ENCODE measurements at regions not wholly inside any gene's neighbourhood (a gene's known extent, or its start where the extent isn't known, plus 50 kb on each side); places are given as distances from the start of the nearest gene placed in this dataset.
"Not testable (repeated sequence)": the region's sequence is repeated elsewhere in the genome, so short reads cannot be mapped to it uniquely, and the experiment has no call there.

DNA sequence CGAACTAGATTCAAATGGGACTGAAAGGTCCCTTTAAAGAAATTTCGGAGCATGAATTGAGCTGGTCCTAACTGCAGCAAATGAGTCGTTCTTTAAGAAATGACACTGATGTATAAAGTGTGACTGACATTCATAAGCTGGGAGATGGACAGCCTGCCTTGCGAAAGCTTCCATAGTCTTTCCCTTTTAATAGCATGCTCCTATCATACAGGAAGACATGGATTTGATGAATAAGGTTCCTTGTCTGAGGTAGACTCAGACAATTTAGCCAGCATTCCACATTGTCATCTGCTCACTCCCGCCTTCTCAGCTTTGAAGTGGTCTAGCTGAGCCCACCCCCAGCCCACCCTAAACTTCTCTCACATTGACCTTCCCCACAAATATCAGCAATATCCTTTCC is 264.9 kb downstream of the TSN start:
- no peak for DNase-seq (ENCODE audit: low read depth)

DNA sequence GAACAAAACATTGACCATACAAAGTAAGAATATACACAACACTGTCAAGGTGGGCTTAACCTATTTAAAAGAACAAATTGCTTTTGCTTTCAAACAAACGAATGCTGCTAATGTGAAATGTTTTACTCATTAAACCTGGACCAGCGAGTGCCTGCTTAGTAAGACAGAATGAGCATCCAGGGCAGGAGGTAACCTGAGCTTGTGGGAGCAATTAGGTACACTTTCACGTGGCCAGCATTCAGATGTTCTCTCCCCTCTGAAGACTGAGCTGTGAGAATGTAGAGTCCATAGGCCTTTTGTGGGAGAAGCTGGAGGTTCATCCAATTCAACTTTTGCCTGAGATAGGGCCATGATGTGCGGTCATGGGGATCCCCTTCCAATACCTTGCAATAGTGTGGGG is 266.5 kb downstream of the TSN start:
- no peak for DNase-seq (ENCODE audit: low read depth)

DNA sequence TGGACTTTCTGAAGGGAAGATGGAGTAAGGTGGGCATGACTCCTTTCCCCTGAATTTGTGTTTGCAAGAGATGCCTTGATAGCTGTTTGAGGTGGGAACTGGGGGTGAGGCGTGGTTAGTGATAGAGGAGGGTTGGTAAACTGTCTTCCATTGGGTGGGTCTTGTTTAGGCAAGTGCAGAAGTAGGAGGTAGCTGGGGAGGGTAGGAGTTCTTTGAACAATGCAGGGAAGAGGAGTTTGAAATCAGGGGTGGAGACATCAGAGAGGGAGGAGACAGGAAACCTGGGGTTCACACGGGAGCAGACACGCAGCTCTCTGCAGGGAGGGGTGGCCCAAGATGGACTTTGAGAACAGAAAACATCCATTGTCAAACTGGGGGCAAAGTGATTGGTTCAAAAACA is 267.1 kb downstream of the TSN start:
- DNase-seq (ENCODE audit: low read depth), result no peak

DNA sequence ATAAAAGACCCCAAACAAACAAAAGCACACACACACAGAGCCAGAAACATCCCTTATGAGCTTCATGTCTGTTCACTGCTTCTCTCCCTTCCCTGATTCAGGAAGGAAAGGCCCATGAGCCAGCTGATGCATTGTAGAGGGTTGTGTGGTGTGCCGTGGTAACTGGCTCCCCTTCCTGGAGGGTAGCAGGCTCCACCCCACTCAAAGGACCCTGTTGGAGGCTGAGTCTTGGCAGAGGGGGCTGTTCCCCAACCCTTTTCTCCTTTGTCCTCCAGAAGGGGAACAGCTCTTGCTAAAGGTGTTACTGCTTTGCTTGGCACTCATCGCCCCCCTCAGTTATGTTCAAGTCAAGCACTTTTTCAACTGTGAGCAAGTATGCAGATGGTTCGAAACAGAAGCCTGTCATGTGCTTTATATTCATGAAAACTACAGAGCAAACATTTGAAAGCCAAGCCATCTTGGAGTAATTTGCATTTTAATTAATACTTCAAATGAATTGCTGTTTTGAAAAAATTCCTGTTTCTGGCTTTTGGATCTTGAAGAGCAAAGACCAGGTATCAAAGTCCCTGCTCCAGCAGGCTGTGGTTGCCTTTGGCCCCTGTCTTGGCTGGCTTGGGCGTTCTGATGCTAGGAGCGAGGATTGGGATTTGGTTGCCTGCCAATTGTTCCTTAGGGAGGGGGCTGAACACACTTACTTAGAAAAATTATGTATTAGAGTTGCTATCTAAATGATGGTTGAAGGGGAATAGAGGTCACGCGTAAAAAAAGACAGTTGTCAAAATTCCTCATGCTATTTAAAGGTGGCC is 267.8 kb downstream of the TSN start:
- no peak for DNase-seq (ENCODE audit: low read depth)

DNA sequence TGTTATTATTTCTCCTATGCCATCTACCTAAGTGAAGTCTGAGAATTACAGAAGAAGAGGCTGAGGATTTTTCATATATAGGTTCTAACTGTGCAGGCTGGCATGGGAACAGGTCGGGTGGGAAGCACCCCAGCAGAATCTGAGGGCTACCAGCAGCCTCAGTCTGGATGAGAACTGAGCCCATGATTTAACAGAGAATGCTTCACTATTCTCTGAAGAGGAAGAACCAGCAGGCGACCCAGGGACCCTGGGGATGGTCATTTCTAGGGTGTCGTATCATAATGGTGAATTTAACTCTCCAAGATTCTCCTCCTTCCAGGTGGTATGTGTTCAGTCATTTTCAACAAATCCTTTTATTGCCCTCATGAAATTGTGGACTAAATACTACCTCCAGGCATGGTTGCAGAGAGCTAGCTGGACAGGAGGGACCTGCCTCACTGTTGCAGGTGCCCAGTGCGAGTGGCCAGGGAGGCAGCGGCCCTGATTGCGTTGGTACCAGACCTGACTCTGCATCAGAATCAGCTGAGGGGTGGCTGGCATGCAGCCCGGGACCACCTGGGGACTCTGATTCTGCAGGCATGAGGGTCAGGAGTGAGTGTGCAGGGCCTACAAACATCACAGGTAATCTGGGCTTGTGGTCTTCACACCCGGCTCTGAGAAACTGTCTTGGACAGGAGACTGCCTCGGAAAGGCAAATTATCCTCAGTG is 272.2 kb downstream of the TSN start:
- DNase-seq (ENCODE audit: low read depth), result no peak

DNA sequence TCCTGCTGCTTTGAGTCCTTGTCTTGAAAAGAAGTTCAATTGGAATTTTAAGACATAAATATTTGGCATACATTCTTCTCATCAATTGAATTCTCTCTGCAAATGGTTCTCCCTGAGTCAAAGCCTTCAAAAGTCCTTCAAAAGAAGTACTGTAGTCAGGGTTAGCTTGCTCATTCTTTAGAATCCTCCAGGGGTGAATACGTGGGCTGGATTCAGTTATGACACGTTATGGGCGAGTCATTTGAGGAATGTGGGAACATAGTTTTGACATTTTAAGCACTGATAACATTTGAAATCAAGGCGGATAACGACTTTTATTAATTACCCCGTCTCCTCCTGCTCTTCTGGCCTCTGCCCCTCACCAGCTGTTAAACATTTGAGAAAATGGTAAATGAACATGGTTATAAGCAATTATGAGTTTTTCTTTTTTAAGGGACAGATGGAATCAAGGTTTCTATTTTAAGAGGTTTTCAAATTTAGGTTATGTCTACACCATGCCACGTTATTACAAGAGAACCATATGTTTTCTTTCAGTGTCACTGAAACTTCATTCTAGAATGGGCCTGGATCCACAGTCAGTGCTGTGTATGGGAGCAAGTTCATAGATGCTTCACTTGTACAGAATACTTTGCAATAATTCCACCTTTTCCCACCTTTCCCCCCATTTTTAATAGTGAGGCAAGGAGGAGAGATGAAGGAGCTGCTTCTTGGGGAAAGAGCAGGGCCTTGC is 273.1 kb downstream of the TSN start:
- DNase-seq (ENCODE audit: low read depth), result peak; percentile 100

DNA sequence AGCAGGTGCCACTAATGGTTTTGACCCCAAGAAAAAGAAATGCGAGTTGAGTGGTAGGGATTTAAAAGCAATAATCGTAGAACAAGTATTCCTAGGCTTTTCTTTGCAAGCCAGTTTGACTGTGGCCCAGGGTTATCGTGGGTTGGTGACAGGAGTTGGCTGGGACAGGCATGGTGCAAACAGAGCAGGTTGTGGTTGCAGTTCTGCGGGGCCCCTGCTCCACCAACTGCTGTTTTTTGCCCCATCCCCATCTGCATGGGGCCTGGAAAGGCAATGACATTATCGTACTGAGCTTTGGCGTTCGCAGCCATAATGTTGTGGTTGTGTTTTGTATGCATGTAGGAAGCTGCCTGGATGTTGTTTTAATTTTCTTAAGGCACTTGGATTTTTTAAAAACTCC is 274.0 kb downstream of the TSN start:
- DNase-seq (ENCODE audit: low read depth), result no peak

DNA sequence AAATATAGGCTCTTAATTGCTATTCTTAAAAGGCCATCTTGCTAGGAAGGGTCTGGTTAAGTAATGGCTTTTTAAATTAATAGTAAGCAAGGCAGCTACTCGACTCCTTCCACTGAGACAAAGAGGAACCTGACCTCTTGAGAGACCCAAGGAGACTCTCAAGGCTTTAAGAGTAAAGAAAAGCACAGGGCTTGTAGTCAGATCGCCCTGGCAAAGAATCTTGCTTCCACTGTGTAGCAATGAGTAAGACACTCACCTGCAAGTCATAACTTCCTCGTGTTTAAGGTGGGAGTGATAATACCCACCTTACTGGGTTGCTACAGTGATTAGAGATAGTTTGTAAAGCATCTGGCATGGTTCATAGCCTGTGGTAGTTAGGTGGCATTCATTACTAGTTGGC is 274.5 kb downstream of the TSN start:
- DNase-seq (ENCODE audit: low read depth), result no peak

DNA sequence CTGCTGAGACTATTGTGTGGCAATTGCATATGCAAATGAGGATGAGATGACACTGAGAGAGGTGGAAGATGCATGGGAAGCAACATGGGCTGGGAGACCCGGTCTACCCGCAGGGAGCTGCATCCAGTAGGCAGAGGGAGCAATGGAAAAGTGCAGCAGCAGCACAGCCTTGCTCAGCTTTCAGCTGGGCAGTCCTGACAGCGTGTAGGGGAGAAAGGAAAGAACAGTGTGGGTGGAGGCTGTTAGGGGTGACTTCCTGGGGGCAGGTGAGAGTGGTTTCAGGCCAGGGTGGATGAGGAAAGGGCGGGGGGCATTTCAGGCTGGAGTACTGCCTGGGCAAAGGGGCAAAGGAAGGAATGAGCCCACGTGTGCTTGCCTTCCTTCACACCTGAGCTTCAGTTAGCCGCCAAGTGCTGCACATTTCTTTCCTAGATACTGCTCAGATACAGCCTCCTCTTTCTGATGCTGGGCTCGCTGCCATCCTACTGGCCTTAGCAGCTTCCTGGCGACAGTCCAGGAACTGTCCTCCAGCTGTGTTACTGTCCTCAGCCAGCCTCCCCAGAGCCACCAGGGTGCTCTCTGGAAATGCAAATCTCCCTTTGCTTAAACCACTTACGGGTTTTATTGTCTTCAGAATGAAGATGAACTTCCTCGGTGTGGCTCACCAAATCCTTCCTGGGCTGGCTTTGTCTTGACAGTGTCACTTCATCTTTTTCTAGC is 276.3 kb downstream of the TSN start:
- DNase-seq (ENCODE audit: low read depth), result peak; percentile 64

DNA sequence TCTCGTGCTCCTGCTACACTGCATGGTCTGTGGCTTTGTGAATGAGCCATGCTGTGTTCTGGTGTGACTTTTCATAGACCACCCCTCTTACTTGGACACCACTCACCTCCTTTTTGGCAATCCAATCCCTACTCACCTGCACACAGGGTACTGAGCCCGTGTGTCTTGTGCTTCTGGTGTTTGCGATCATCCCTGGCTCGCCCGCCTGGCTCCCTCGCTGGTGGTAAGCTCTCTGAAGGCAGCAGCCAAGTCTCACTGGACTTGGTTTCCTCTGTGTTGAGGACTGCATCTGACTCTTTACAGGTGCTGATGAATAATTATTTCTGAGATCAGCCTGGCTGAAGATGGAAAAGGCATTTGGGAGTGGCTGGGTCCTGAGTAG is 276.8 kb downstream of the TSN start:
- no peak for DNase-seq (ENCODE audit: low read depth)

DNA sequence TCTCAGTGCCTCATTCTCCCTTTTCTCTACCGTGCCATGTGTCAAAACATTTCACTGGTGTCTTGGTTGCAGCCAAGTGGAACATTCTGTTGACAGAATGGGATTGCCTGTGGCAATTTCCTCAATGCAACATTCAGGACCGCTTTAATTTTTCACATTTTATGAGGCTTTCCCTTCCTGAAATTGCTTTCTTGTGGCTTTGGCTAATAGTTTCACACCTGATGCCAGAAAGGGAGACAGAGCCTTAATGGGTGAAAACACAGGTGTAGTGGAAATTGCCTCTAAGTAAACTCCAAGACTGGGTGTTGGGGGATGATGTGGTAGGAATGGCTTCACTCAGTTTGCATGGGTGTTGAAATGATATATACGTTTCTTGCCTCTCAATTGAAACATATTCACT is 278.3 kb downstream of the TSN start:
- no peak for DNase-seq (ENCODE audit: low read depth)

DNA sequence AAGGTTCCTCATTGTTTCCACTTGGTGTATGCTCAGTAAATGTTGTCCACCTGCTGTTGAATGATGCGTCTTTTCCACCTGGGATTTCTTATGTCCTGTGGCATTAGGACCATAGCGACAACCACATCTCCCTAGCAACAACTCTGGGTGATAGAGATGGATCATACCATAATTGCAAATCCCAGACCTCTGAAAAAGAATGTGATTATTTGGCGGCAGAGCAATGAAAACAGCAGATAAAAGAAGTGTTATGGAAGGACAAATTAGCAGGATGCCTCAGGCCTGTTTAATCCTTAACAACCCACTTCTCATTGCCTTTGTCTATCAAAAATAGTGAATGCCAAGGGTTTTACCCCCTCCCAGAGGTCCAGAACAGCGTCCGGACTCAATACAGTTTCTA is 278.9 kb downstream of the TSN start:
- DNase-seq (ENCODE audit: low read depth), result no peak

DNA sequence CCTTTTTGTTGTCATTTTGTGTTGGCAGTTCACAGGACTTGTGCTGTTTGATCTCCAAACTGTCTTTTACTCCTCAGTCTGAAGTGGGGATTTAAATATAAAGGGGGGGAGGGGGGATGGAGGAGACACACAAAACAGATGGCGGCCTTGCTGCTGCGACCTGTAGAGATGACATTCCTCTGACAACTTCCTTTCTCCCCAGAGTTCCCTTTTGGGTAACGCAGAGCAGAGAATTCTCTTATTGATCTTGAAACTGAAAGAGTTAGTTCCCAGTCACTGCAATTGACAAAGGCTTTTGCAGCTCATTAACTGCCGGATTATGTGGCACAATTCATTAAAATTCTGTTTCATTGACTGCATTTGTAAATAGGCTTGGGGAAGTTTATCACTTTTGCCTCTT is 279.3 kb downstream of the TSN start:
- DNase-seq (ENCODE audit: low read depth), result no peak

DNA sequence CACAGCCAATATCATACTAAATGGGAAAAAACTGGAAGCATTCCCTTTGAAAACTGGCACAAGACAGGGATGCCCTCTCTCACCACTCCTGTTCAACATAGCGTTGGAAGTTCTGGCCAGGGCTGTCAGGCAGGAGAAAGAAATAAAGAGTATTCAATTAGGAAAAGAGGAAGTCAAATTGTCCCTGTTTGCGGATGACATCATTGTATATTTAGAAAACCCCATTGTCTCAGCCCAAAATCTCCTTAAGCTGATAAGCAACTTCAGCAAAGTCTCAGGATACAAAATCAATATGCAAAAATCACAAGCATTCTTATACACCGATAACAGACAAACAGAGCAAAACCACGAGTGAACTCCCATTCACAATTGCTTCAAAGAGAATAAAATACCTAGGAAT is 283.4 kb downstream of the TSN start:
- DNase-seq (ENCODE audit: low read depth), result not testable (repeated sequence)

DNA sequence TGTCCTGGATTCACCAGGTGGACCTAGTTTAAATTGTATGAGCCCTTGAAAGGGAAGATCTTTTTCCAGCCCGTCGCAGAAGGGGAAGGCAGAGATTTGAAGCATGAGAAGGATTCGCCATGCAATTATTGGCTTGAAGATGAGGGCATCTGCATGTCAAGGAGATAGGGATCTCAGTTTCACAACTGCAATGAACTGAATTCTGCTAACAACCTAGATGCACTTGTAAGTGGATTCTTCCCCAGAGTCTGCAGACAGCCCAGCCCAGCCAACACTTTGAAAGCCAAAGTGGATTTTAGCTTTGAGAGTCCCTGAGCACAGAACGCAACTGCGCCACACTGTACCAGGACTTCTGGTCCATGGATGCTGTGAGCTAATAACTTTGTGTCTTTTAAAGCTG is 286.0 kb downstream of the TSN start:
- no peak for DNase-seq (ENCODE audit: low read depth)

DNA sequence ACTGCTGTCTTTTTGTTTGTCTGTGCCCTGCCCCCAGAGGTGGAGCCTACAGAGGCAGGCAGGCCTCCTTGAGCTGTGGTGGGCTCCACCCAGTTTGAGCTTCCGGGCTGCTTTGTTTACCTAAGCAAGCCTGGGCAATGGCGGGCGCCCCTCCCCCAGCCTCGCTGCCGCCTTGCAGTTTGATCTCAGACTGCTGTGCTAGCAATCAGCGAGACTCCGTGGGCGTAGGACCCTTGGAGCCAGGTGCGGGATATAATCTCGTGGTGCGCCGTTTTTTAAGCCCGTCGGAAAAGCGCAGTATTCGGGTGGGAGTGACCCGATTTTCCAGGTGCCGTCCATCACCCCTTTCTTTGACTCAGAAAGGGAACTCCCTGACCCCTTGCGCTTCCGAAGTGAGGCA is 296.2 kb downstream of the TSN start:
- not testable (repeated sequence) for DNase-seq (ENCODE audit: low read depth)

DNA sequence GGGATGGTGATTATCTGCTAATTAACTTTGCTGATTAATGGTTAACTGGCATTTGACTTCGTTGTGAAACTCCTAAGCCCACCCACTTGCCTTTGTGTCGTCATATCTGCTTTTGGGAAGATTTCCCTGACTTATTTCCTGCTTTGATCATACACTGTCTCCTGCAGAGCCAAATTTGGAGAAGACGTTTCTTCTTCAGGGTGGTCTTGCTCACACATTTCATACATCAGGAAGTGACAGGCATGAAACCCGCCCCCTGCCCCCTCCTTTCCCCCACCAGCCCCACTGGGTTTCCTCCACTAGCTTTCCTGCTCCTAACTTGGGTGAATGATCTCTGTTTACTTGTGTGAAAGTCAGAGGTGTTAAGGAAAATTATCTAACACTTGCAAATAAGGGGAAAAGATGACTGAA is 300.1 kb downstream of the TSN start:
- no peak for DNase-seq (ENCODE audit: low read depth)

DNA sequence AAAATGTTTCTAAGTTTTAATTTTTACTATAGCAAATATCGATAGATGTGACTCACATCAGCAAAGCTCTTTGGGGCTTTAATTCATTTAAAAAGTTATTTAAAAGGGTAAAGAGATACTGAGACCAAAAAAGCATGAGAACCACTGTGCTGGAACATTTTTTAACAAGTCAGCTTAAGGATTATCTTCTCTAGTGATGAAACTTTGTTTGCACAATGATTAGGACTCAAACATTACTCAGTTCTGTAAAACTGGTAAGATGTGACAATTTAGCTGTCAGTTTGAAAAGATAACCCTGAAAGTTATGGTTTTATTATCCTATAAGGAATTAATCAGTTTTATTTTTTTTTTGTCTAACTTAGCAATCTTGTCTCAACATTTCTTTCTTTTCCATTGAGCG is 301.4 kb downstream of the TSN start:
- no peak for DNase-seq (ENCODE audit: low read depth)

DNA sequence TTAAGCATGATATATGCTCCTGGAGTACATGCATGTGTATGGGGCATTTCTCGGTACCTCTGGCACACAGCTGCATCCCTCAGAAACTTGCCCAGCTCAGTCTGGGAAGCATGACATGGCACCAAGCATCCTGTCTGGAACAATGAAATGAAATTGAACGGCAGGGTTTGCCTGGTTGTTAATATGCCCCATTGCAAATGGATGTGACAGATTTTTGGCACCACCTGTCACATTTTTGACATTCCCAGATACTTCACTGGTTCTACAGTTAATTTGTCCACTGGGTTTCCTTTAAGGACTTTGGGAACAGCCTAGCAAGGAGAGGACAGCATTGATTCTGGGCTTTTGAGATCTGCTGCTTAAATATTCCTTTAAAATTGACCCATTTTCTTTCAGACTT is 305.8 kb downstream of the TSN start:
- peak; percentile 49 for DNase-seq (ENCODE audit: low read depth)

DNA sequence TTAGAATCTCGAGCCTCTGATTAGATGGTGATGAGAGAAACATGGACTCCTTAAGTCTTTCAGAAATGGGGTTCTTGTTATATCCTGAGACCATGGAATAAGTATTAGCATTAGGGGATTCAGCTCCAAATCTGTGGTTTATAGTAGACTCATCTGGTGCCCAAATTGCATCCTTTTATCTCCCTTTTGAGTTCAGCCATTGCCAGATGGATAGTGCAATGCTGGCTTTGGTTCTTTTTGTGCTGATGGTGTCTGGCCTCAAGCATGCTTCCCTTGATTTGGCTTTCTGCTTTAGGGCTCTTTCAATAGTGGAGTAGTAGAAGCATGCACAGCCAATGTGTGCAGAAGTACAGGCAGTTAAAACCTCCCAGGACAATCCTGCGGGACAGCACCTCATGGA is 306.4 kb downstream of the TSN start:
- DNase-seq (ENCODE audit: low read depth), result no peak

DNA sequence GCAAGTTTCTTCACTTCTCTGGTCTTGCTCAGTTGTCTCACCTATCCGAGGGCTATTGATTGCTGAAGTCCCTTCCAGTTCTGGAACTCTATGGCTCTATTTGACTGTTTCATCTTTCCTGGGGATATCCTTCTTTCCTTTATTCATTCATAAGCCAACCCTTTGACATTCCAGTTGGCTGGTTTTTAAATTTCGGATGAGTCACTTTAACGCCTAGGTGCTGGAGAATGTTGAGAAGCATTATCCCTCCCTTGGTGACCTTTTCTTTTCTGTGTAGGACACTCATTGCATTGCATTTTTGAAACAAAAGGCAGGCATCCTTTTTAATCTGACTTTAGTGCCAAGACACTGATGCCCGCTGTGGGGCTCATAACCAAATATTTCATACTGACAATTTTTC is 307.1 kb downstream of the TSN start:
- DNase-seq (ENCODE audit: low read depth), result peak; percentile 56

DNA sequence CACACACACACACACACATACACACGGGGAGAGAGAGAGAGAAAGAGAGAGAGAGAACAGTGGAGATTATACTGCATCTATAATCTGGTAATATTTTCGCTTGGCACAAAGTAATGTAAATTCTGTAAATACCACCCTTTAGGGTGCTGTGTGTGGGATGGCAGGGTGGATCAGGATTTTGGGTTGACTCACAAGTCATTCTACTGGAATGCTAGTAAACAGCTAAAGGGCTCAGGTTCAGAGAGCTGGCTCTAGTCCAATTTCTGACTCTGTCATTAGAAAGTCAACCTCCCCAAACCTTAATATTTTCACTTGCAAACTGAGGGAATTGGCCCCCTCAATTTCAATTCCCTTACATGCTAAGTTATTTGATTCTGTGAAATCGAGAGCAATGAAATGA is 308.3 kb downstream of the TSN start:
- peak; percentile 98 for DNase-seq (ENCODE audit: low read depth)

Data from HS-27A (cell line).